GM10847 (cell line): ENCODE measurements at regions not wholly inside any gene's neighbourhood (a gene's known extent, or its start where the extent isn't known, plus 50 kb on each side); places are given as distances from the start of the nearest gene placed in this dataset.

ENCODE experiments used
- POLR2A ChIP-seq: IDR thresholded peaks from 2 replicates; pipeline ENCODE4 v1.6.1; 2011; ENCODE audit not compliant: insufficient read length; ENCODE audit errors: extremely low read depth

DNA sequence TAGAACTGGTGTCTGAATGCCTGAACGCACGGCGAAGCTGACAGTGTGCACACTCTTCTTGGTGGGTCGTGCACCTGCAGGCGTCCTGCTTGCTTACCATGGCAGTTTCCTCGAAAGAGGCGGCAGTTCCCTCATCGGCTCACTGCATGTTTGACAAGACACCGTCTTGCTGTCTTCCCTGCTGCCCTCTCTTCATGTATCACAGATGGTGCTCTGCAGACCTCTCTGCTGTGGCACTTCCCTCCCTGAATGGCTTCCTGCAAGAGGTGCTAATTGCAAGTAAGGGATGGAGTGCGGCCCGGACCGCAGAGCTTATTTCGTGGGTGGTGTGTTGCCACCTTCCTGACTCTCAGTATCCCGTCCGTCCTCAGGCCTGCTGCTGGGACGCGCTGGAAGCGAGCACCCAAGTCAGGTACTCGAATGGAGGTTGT is 156.7 kb upstream of the RTL1 start:
- TF ChIP-seq POLR2A = no peak

GRCh38 chr14:101061411-101062064 is 158.0 kb upstream of the RTL1 start:
- no peak for TF ChIP-seq POLR2A

DNA sequence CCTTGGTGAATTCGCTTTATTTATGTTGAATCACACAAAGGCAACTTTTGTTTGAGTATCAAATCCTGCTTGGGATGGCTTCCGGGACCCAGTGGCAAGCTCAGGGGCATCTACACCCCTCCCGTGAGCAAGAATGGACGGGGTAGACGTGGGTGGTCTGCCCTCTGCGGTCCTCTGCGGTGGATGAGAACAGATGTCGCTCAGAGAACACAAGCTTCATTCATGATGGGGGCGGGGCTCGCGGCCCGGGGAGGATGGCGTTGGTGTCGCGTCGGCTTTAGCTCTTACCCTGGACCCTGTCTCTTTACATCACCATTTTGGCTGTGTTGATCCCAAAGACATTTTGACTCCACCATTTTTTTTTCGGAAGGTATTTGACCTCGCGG is 158.5 kb upstream of the RTL1 start:
- TF ChIP-seq POLR2A = no peak

- no peak for TF ChIP-seq POLR2A
Measured at GRCh38 chr14:101062601-101063000, 159.1 kb upstream of the RTL1 start.

DNA sequence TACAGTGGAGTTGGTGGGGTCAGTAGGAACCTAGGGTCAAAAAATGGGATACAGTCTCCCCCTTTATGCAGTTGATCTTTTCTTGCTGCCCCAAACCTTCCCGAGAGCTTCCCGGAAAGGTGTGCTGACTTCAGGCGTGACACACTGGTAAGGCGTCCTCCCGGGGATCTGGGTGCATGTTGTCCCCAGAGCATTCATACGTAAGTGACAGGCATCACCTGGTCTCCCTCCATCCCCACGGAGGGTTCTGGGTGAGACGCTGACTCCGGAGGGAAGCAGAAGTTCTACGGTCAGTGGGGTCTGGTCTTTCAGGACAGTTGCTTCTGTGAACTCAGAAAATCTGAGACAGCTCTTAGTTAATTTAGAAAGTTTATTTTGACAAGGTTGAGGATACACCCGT is 159.6 kb upstream of the RTL1 start:
- TF ChIP-seq POLR2A = no peak

GRCh38 chr14:101064121-101064661 is 160.7 kb upstream of the RTL1 start:
- no peak for TF ChIP-seq POLR2A

DNA sequence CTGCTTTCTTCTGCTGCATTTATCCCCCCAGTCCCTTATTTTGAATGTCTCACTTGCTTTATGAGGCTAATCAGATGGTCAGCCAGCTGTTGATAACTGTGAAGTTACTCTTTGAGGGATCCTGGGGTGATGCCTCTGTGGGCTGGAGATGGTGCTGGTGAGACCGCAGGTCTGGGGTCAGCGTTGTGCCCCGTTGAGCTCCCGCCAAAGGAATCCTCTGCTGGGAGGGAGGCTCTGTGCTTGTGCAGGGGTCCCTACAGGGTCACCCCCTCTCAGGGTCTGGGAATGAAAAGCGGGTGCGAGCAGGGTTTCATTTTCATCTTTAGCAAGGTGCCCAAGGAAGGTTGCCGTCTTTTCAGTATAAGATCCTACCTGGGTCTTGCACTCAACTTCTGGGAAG is 161.2 kb upstream of the RTL1 start:
- TF ChIP-seq POLR2A = no peak

GRCh38 chr14:101065246-101065645 is 161.7 kb upstream of the RTL1 start:
- TF ChIP-seq POLR2A = no peak

DNA sequence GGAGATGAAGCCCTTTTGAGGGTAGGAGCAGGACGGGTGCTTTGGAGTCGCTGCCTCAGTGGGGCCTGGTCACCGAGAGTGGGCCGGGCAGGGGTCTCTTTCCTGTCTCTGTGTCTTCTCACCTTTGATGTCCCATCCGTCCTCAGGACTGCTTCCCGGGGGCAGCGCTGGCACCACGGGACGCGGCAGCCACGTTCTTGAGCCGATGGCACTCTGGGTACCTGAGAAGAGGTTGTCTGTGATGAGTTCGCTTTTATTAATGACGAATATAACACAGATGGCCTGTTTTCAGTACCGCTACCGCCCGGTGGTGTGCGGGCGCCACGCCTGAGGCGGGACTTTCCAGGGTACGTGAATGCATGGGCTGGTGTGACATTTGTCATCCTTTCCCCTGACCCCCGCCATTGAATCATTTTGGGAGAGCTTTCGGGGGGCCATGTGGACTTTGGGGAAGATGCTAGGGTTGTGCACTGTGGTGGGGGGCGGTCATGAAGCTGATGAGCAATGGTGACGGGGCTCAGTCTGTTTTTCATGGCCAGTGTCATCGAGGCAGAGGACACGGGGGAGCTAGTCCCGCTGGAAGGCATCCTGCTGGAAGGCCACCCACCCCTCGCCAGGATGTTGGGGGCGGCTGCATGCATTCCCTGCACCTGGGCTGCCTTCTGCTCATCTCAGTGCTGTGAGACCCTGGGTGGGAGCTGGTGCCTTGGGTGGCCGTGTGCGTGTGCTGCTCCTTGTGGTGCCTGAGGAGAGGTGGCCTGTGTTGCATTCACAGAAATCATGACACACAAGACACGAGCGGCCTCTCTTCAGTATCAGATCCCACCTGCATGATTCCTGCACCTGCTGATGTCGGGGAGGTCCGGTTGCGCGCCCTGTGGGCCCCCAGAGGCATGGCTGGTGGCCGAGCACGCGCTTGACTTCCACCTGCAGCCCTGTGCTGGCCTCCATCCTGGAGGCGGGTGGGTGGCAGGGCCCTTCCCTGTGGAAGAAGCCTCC is 162.5 kb upstream of the RTL1 start:
- no peak for TF ChIP-seq POLR2A

DNA sequence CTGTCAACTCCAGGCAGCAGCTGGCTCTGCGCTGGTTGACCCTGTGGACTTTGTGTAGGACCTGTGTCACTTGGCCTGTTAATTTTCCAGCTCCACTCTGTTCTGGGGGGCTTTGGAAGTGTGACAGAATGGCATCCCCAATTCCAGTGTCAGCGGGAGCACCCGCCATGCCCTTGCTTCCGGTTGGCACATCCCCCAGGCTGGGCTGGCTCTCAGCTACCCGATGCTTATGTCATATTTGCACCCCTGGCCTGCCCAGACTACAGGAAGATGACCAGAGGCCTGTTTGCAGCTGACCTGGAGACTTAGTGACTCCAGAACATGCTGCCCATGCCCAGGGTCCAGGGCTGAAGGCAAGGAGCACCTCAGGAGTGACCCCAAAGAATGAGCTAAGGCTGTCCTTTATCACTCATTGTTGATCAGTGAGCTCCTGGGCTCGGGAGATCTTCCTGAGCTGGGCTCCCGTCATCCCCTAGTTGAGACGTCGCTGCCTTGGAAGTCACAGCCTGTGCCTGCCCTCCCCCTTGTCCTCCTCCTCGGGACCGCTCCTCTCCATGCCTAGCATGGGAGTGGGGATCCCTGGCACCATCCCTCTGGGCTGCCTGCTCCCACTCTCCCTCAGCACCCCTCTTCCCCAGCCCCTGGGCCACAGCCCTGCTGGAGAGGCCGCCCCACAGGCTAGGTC is 163.4 kb upstream of the RTL1 start:
- TF ChIP-seq POLR2A = no peak

DNA sequence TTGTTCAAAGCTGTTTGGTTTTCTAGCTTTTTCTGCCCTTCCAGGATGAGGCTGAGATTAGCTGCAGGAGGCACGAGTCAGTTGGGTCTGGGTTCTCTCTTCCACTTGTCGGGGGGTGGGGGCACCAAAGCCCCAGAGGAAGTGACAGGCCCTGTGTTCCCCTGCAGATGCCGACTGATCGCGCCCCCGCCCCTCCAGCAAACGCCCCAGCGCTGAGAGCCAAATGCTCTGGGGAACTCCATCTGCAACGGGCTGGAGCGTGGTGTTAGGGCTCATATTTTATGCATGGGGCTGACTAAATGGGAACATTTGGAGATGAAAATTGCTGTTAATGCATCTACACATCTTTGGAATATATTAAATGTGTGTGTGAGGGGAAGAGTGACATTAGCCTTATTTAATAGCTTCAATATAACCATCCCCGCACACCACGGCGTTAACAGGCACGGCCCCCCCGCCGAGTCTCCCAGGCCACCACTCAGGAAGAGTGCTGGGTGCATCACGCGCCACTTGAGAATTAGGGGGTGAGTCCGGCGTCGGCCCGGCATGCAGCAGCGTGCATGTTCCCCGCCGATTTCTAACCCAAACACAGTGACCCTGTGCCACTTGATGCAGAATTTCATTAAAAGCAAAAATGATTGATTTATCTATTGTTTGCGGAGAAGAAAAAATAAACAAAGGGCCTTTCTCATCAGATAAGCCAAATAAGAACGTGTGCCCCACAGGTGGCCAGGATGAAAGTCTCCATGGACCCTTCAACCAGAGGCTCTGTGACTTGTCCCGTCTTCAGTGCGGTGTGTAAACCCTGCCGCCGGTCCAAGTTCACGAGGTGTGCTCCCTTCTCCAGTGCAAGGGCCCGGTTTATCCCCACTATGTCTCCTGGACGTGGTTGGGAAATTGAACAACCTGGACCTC is 165.0 kb upstream of the RTL1 start:
- TF ChIP-seq POLR2A = no peak

DNA sequence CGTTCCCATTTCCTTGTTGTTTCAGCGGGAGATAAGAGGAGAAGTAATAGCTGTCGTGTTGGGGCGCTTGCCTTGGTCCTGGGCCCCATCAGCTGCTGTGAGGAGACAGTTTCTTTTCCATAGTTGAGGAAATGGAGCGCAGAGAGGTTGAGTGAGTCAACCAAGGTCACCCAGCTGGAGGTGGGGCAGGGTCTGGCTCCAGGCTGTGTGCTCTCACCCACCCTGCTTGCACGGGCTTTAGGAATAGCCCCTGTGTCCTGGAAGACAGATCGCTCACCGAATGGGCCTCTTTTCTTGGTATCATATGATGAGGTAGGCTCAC is 165.7 kb upstream of the RTL1 start:
- TF ChIP-seq POLR2A = no peak

GRCh38 chr14:101069666-101070362 is 166.3 kb upstream of the RTL1 start:
- TF ChIP-seq POLR2A = no peak
